ENCODE measurements at regions not wholly inside any gene's neighbourhood (a gene's known extent, or its start where the extent isn't known, plus 50 kb on each side); places are given as distances from the start of the nearest gene placed in this dataset.

DNA sequence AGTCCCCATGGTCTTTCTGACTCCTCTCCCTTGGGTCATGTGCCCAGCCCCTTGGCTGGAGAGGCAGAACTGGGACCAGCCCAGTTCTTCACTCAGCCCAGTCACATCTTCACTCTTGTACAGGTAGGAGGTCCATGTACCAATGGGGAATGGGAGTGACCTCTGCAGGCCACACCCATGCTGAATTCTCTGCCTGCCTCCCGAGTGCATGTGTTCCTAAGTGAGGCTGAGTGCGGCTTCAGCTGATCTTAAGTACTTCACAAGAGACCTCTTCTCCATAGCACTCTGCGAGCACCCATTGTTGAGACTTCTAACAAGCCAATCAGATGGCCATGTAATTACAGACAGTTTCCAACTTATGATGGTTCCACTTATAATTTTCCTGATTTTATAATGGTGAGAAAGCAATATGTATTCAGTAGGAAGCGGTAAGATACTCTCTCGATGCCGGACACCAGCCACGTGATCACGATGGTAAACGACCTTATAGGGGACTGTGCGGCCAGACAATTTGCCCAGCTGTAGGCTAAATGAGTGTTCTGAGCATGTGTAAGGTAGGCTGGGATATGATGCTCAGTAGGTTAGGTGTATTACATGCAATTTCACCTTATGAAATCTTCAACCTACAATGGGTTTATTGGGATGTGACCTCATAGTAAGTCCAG lies 112.1 kb downstream of the KLF13 start:
- TF ChIP-seq, protein P1, sequence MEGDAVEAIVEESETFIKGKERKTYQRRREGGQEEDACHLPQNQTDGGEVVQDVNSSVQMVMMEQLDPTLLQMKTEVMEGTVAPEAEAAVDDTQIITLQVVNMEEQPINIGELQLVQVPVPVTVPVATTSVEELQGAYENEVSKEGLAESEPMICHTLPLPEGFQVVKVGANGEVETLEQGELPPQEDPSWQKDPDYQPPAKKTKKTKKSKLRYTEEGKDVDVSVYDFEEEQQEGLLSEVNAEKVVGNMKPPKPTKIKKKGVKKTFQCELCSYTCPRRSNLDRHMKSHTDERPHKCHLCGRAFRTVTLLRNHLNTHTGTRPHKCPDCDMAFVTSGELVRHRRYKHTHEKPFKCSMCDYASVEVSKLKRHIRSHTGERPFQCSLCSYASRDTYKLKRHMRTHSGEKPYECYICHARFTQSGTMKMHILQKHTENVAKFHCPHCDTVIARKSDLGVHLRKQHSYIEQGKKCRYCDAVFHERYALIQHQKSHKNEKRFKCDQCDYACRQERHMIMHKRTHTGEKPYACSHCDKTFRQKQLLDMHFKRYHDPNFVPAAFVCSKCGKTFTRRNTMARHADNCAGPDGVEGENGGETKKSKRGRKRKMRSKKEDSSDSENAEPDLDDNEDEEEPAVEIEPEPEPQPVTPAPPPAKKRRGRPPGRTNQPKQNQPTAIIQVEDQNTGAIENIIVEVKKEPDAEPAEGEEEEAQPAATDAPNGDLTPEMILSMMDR (tag by site-specific recombination; IDR thresholded peaks at IDR 0.05): no peak
- no peak for TF ChIP-seq ZNF211 (tag by site-specific recombination; IDR thresholded peaks at IDR 0.05; ENCODE audit: low read depth)
- no peak for TF ChIP-seq ZNF214 (tag by site-specific recombination; IDR thresholded peaks at IDR 0.05; ENCODE audit: borderline replicate concordance)

All from HEK293 (cell line).